ENCODE measurements at regions not wholly inside any gene's neighbourhood (a gene's known extent, or its start where the extent isn't known, plus 50 kb on each side); places are given as distances from the start of the nearest gene placed in this dataset.

- ChIA-PET CTCF (no interaction called here), POLR2A (no interaction called here)
- no peak for DNase-seq (ENCODE audit: extremely low spot score)
- TF ChIP-seq CTCF (IDR thresholded peaks at IDR 0.05; ENCODE audit: control extremely low read depth, extremely low read depth, low read depth, missing control alignments), result no peak
Measured at GRCh38 chr4:137370679-137371078, 161.6 kb downstream of the PCDH18 start.

GRCh38 chr4:137370206-137370633 lies 162.1 kb downstream of the PCDH18 start:
- CTCF ChIA-PET, result no interaction called here
- POLR2A ChIA-PET, result no interaction called here
- no peak for TF ChIP-seq CTCF (IDR thresholded peaks at IDR 0.05; ENCODE audit: control extremely low read depth, extremely low read depth, low read depth, missing control alignments)

DNA sequence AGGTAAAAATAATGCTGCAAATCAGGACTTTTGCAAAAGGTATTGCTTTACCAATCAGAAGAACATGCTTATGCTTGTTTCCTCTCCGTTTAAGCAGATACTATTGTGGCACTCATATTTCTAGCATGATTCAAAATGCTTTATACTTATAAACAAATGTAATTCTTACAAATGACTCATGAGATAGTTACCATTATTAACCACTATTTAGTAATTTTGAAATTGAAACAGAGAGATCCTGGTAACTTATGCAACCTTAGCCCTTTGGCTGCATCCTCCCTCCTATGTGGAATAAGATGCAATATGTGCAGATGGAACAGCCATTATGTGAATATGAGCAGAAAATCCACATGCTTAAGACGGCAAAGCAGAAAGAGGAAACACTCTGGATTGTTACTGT lies 164.7 kb downstream of the PCDH18 start:
- POLR2A ChIA-PET, result no interaction called here
- no peak for TF ChIP-seq CTCF (IDR thresholded peaks at IDR 0.05; ENCODE audit: control extremely low read depth, extremely low read depth, low read depth, missing control alignments)
- CTCF ChIA-PET, result no interaction called here
- no peak for DNase-seq (ENCODE audit: extremely low spot score)

More at GRCh38 chr4:137370206-137370633, 162.1 kb downstream of the PCDH18 start:
- DNase-seq (ENCODE audit: extremely low spot score), result no peak

DNA sequence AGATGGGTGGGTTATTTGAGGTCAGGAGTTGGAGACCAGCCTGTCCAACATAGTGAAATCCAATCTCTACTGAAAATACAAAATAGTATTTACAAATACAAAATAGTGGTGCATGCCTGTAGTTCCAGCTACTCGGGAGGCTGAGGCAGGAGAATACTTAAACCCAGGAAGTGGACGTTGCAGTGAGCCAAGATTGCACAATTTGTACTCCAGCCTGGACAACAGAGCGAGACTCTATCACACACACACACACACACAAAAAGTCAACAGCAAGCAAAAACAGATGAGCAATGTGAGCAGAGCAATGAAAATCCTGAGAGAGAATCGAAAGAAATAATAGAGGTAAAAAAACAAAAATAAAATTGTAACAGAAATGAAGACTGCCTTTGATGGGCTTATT lies 168.8 kb downstream of the PCDH18 start:
- TF ChIP-seq CTCF (IDR thresholded peaks at IDR 0.05; ENCODE audit: control extremely low read depth, extremely low read depth, low read depth, missing control alignments), result no peak

GRCh38 chr4:137361756-137362470 lies 170.4 kb downstream of the PCDH18 start:
- ChIA-PET POLR2A (no interaction called here), CTCF (no interaction called here)
- no peak for TF ChIP-seq CTCF (IDR thresholded peaks at IDR 0.05; ENCODE audit: control extremely low read depth, extremely low read depth, low read depth, missing control alignments)
- no peak for DNase-seq (ENCODE audit: extremely low spot score)

More for the DNA sequence above, 168.8 kb downstream of the PCDH18 start:
- ChIA-PET POLR2A (no interaction called here), CTCF (interaction anchor here (1.3 kb wide), 1 partner anchor 13 kb away, joined by 3 read pairs; no protein-coding TSS in a partner anchor)
- DNase-seq (ENCODE audit: extremely low spot score), result no peak

- no peak for TF ChIP-seq CTCF (IDR thresholded peaks at IDR 0.05; ENCODE audit: control extremely low read depth, extremely low read depth, low read depth, missing control alignments)
- POLR2A ChIA-PET, result no interaction called here
- DNase-seq (ENCODE audit: extremely low spot score), result no peak
- CTCF ChIA-PET, result no interaction called here
Measured at GRCh38 chr4:137360761-137361160, 171.5 kb downstream of the PCDH18 start.

All from GM10248 (cell line).